T-helper 2 cell treated with Interferon-gamma antibody and Interleukin-4, amounts not matched to agents 100 ng/mL and 5 ng/mL, for 36 hours (primary cell): ENCODE measurements at regions not wholly inside any gene's neighbourhood (a gene's known extent, or its start where the extent isn't known, plus 50 kb on each side); places are given as distances from the start of the nearest gene placed in this dataset.
"Not testable (repeated sequence)": the region's sequence is repeated elsewhere in the genome, so short reads cannot be mapped to it uniquely, and the experiment has no call there.

Source experiments
- intact Hi-C: fragments of 100-400 bp; cut with micrococcal nuclease; formaldehyde crosslinking; loops from one replicate; pipeline ENCODE4 v1.15.1; 2023

DNA sequence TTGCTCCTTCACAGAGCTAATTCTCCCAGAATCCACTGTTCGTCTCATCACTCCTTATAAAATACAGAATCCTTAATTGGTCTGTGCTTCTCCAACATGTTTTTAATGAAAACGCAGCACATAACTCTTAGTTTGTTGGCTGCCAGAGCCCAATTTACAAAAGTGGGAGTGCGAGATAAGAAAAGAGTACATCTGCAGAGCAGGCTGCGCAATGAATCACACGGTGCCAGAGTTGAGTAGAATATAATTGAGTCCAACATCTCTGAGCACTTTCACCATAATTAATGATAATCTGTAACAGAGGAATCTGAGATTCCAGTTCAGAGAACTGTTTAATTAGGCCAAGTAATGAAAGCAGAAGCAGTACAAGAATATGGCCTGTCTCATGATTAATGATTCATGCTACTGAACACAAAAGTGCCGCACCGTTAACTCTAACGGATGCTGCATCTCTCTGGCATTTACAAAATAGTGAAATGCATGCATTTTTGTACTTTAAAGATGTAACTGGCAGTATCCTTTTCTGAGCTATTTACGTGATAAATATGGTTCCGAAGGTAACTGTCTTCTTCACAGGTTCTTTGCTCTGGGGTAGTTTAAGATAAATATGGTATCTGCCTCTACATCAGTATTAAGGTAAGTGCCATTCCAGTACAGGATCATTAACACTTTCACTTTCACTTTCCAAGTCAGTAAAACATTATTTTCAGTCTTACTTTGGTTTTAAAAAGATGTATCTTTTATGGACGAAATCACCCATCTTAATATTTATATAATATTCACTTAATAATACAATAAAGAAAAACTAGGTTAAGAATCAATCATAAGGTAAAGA lies 785.6 kb downstream of the NR4A2 start:
- intact Hi-C loops, result no loop called here

DNA sequence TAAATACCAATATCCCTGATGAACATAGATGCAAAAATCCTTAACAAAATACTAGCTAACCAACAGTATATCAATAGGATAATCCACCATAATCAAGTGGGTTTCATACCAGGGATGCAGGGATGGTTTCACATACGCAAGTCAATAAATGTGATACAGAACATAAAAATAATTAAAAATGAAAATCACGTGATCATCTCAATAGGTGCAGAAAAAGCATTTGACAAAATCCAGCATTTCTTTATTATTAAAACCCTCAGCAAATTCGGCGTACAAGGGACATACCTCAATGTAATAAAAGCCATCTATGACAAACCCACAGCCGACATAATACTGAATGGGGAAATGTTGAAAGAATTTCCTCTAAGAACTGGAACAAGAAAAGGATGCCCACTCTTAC lies 793.5 kb downstream of the NR4A2 start:
- intact Hi-C loops, result not testable (repeated sequence)

DNA sequence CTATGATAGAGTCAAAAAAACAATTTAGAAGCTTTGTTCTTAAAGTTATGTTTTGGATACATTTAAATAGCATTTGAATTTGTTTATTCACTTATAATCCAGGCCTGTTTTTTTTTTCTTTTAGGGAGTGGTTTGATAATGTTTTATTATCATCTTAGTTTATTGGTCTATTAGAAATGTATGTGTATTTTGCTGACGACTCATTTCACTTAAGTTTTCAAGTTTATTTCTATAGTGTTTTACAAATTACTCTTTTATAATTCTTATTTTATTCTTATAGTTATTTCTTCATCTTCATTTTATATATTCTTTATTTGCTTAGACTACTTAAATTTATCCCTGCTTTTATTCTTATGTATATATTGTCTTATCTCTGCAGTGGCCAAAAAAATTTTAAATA lies 804.5 kb downstream of the NR4A2 start:
- intact Hi-C loops, result no loop called here

DNA sequence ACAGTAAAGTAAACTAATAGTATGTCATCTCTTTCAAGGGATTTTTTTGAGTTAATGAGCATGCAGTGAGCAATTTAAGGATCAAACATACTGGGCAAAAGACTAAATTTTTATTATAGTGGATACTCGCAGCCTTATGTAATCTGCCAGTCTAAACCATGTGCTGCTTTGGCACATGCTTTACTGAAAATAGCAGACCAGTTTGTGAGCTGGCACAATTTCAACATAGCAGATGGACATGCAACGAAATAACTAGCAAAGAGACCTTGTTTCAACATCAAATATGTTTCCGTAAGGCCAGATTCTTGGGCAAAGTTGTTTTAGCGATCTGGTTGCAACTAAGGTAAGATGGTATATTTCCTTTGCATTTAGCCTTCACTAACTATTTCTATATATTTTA lies 807.3 kb downstream of the NR4A2 start:
- intact Hi-C loops, result no loop called here

DNA sequence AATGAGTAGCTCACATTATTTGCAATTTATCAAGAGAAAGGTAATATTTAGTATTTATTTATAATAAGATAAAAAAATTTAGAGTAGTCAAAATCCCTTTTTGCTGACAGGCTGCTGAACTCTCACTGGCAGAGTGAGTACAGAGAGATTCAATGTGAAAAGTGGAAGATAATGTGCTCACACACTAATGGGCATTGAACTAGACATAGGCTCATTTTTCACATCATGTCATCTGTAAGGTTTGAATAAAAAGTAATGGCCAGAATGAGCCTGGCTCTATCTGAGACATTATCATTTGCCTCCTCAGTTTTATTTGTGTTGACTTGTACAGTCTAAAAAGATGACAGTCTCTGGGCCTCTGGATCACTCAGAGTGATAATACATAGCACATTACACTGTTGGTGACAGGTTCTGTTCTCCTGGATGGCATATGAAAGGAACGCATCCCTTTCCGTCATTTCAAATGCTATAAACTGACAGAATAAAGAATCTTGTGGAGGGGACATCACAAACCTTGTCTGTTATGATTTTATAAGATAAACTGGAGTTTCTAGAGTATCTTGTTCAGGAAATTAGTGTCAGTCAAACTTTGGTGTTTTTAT lies 812.9 kb downstream of the NR4A2 start:
- intact Hi-C loops, result no loop called here

DNA sequence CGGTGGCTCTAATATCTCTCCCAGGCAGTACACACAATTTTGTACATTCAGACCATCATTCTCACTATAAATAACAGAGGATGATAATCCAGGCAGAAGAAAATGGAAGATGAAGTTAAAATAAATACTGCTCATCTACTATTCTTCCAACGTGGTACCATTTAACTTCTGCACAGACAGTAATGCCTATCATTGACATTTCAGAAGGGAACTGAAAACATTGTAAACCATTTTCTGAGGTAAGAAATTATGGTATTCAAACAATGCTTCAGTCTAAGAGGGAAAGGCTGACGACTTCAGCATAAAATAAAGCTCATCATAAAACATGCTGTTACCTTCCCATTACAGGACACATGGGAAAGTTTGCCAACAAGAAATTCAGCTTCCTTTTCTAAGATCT lies 814.4 kb downstream of the NR4A2 start:
- intact Hi-C loops, result no loop called here

DNA sequence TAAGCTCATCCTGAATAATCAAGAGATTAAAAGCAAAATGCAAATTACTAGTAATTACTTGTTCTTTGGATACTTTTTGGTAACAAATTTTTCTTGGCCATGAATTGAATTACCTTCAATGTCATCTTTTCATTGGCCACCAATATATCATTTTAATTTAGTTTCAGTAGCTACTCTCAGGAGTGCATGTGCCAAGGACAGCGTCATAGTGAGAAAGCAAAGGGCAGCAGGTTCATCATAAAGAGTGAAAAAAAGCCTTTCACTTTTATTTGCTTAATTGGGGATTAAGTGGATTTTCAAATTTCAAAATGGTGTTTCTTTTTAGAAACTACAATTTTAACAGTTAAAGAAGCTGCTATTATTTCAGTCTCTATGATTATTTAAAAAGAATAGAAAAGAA lies 815.2 kb downstream of the NR4A2 start:
- intact Hi-C loops, result no loop called here

DNA sequence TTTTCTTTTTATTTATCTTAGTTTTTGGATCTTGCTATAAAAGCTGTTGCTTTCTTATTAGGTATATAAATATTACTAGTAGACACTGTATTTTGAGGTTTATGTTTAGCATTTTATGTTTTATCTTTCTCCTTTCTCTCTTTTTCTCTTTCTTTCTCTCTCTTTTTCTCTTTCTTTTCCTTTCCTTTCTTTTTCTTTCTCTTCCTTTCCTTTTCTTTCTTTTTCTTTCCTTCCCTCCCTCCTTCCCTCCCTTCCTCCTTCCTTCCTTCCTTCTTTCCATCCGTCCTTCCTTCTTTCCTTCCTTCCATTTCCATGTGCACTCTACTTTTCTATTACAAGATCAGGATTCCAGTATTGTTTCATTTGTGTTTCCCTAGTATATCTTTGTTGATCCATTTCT lies 814.8 kb downstream of the KCNJ3 start:
- intact Hi-C loops, result no loop called here

DNA sequence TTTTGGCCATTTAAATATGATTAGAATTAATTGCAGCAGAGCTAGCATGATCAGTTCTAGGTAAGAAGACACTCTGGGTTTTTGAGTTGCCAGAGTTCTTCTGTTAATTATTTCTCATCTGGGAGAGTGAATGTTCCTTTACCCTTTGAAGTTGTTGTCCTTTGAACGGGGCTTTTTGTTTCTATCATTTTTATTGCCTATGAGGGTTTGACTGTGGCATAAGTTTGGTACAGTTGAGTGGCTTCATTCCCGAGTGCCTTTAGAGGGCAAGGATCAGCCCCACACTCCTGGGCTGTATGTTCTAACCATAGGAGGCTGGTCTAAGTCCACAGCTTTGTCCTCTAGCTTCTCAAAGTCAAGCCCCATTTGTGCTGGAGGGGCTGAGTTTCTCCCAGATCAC lies 804.3 kb downstream of the KCNJ3 start:
- intact Hi-C loops, result no loop called here

DNA sequence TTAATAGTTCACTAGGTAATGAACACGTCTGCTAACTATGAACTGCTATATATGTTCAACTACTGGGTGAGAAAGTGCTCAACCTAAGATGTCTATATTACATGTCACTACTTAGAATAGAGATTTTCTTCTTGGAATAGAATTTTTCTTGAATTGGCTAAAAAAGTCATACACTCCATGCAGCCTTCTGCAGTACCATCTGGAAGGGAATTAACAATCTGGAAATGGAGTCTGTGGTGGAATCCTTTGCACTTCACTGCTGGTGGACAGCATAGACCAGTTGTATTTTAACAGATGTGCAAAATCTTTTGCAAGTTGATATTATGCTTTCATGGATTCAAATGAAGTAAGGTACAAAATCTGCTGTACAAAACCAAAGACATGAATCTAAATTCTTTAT lies 799.6 kb downstream of the KCNJ3 start:
- intact Hi-C loops, result no loop called here

DNA sequence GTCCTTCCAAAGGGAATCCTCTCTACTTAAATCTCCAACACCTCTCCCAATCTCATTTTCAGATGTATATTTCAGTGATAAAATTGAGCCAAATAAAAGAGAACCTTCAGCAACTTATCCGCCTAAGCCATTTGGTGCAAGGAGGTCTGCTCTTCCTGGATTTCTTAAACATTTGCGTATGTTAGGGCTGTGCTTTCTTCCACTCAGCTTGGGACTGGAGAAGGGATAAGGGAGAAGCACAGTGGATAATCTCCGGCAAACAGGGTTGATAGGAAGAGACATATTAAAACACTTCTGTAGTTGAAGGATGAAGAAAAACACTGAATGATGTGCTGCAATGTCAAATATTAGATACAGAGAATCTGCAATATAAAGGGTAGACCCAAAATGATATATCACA lies 796.2 kb downstream of the KCNJ3 start:
- intact Hi-C loops, result no loop called here

DNA sequence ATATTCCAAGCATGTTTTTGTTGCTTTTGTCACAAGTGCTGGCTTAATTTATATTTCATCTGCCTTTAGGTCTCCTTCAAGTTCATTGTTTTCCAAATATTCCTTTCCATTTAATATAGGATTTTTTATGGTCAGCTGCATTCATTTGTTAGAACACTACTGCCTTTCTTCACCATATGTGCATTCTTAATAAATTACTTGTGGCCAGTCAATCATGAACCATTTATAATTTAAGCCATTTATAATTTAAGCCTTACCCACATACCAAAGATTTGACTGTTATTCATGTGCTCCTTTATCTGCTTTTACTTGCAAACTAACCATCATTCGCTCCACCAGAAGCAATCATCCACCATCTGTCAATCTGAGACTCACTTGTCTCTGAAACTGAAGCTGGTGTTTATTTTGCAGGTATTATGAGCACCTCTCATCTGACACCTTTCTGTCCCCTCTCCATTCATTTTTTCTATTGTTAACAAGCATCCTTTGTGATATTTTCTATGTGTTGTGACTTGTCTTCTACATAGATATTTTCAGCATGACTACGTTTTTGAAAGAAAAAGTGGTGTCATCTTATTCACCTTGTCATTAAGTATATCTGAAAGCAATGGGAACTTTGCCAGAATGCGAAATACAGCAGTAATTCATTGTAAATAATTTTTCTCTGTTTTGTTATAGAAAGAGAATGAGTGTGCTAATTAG lies 786.8 kb downstream of the KCNJ3 start:
- intact Hi-C loops, result no loop called here

DNA sequence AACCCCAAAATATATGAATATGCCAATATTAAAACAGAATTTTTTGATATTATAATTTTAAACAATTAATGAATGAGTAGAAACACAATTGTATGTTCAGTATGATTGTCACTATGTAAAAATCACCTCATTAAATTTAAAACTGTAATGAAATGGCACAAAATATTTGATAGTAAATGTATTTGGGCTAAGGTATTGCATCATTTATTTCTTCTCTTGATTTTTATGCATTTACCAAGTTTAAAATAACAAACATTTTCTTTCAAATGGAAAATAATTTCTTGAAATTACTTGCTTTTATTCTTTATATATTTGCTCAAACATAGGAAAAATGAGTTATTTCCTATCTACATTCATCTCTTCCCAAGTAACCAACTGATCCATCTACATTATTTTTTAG lies 782.6 kb downstream of the KCNJ3 start:
- intact Hi-C loops, result no loop called here

DNA sequence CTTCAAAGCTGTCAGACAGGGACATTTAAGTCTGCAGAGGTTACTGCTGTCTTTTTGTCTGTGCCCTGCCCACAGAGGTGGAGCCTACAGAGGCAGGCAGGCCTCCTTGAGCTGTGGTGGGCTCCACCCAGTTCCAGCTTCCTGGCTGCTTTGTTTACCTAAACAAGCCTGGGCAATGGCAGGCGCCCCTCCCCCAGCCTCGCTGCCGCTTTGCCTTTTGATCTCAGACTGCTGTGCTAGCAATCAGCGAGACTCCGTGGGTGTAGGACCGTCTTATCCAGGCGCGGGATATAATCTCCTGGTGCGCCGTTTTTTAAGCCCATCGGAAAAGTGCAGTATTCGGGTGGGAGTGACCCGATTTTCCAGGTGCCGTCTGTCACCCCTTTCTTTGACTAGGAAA lies 773.5 kb downstream of the KCNJ3 start:
- intact Hi-C loops, result not testable (repeated sequence)

DNA sequence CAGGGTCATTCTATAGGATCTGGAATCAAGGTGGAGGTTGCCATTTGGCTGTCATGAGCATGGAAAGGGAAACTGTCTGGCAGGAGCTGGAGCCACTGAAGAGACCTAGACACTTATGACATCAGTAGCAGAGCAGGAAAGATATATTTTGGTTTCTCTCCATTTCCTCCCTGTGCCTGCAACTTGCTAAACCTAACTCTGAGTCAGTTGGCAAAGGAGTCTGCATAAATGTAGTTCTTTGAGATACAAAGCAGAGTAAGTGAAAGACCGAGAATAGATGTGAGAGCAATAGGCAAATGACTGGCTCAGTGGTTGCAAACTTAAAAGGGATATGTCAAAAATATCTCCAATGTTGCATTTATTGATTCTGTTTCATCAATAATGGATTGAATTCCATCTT lies 757.7 kb downstream of the KCNJ3 start:
- intact Hi-C loops, result no loop called here

DNA sequence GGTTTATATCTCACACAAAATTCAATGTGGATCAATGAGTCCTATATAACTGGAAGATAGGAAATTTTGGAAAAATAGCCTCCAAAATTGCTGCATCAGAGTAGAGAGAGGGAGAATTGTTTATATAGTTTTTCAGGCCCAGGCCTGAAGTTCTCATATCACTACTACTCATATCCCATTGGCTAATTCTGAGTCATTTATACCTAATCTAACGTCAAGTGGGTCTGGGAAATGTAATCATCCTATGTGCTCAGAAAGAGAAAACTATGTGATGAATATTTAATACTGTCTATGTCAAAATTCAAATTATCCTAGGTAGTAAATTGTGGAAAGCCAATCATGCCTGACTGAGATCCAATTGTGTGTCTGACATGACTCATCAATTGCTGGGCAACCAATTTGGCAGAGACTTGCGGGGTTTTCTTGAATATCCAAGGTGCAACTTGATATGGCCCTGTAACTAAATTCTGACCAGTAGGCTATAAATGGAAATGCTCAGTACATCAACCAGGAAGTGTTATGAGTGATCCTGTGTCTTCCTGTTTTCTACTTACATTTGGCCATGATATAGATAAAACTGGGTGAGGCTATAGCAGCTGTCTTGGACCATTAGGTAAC lies 744.4 kb downstream of the KCNJ3 start:
- intact Hi-C loops, result no loop called here

DNA sequence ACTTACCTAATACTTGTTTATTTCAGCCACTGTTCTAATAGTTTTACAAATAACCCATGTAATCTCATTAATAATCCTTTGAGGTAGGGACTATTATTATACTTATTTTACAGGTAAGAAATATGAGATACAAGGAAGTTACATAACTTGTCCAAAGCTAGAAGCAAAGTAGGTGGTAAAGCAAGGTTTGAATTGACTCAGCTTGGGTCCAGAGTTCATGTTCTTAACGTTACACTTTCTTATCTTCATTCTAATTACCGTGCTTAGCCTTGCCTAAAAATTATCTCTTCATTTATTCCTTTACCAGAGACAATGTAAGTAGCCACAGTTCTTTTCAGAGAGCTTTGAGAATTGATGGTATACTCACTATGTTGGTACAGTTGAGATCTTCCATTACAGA lies 743.6 kb downstream of the KCNJ3 start:
- intact Hi-C loops, result no loop called here

DNA sequence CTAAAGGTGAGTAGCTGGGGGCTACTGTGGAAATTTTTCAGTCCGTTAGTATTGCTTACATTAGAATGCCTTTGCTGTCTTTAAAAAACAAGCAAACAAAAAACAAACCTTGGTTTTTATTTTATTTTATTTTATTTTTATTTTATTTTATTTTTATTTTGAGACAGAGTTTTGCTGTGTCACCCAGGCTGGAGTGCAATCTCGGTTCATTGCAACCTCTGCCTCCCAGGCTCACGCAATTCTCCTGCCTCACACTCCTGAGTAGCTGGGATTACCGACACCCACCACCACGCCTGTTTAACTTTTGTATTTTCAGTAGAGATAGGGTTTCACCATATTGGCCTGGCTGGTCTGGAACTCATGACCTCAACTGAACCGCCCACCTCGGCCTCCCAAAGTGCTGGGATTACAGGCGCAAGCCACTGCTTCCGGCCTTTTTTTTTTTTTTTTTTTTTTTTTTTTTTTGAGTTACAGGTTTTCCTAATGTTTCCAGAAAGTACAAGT lies 732.6 kb downstream of the KCNJ3 start:
- intact Hi-C loops, result no loop called here

DNA sequence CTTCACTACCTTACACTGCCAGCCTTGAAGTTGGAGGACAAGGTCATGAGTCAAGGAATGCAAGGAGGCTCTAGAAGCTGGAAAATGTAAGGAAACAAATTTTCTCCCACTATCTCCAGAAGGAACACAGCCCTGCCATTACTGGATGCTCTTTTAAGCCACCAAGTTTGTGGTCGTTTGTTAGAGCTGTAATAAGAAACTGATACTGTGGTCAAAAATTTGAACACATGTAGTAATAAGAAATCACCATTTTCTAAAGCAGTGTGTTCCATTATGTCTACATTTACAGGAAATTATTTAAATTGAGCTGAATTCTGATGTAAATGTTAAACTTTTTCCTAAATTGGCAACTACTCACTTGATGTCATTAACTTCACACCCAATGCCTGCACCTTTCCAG lies 729.0 kb downstream of the KCNJ3 start:
- intact Hi-C loops, result no loop called here

DNA sequence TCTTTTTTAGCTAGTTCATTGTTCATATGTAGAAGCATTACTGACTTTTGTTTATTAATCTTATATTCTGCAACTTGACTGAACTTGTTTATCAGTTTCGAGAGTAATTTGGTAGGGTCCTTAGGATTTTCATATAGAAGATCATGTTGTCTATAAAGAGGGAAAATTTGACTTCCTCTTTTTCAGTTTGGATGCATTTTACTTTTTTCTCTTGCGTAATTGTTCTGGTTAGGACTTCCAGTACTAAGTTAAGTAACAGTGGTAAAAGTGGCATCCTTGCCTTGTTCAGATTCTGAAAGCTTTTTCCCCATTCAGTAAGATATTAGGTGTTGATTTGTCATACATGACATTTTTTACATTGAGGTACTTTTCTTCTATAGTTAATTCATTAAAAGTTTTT lies 726.0 kb downstream of the KCNJ3 start:
- intact Hi-C loops, result no loop called here

DNA sequence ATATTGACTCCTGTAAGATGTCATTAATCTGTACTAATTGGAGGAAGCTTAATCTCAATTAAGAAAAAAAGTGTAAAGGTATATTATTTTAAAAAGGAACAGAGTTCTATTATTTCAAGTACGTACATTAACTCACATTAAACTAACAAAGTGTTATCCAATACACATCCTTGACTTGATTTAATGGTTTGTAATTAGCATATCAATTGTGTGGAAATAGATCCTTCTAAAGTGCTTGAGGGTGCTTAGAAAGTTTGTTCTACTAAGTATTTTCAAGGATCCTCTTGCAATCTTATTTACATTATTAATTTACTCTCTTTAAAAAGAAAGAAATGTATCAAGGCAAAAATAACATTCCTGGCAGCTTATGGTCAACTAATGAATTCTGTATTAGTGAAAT lies 720.3 kb downstream of the KCNJ3 start:
- intact Hi-C loops, result no loop called here

DNA sequence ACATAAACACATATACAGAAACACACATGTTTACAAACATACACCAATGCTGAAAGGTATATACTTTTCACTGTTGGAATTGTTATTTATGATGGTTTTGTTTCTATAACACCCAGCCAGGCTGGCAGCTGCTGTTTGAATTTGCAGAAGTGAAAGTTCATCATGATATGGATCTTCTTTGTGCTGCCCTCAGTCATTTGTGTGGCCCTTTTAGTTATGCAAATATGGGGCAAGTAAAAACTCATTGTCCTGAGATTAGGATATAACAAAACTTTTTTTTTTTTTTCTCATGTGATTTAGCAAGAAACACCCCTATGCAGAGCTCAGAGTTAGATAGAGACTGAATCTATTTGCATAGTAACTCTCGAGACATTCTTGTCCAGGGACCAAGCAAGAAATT lies 714.1 kb downstream of the KCNJ3 start:
- intact Hi-C loops, result no loop called here
